Activated CD4-positive, alpha-beta T cell treated with anti-CD3 and anti-CD28 coated beads, Interleukin-2, amount 50 U/mL, for 24 hours (primary cell): ENCODE measurements at regions not wholly inside any gene's neighbourhood (a gene's known extent, or its start where the extent isn't known, plus 50 kb on each side); places are given as distances from the start of the nearest gene placed in this dataset.

ENCODE experiments used
- DNase-seq, 2 donors: peaks; one replicate each; pipeline ENCODE4 v3.0.0-alpha.2; 2020; ENCODE audit warnings: low read depth in 1 of 2, low spot score in 1 of 2

DNA sequence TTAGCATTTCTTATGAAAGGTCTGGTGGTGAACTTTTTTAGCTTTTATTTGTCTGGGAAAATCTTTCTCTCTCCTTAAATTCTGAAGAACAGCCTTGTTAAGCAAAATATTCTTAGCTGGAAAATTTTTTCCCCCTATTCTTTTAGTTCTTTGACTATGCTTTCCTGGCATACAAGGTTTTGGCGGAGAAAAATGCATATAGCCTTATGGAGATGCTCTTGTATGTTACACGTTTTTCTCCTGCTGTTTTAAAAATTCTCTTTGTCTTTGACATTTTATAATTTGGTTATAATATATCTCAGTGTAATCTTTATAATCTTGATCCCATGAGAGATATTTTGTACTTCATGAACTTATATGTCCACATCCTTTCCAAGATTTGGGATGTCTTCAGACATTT, 1190.4 kb upstream of the ZEB2 start:
- no peak for DNase-seq

DNA sequence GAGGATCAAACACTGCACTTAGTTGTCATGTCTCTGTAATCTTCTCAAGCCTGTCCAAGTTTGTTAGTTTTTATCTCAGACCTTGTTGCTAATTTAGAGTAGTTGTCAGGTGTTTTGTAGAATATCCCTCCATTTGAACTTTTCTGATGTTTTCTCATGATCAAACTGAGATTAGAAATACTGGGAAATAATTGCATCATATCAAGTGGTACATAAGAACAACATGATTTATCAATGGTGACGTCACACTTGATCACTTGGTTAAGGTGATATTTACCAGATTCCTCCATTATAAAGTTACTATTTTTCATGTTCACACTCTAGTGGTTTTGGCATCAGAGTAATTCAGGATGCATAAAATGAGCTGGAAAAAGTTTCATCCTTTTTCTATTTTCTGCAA, 1182.4 kb upstream of the ZEB2 start:
- DNase-seq: no peak

DNA sequence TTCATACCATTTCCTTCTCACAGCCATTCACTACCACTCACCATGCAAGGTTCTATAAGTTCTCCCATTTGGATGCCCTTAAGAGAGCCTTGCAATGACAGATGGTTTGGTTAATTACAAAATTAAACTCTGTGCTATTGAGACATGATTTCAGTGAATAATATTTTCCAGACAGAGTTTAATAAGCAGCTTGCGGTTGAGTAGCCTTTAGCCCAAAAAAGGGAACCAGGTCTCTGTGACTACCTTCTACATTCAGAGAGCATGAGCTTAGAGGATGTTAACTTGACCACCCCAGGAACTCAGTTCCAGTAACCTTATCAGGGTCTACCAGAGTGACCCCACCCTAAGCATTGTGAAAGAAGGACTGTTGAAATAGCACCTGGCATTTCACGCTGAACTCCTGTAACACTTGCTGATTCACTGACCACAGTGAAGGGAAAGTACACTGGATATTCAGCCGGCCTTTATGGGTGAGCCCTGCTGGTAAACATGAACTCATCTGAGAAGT, 1173.1 kb upstream of the ZEB2 start:
- DNase-seq: no peak

DNA sequence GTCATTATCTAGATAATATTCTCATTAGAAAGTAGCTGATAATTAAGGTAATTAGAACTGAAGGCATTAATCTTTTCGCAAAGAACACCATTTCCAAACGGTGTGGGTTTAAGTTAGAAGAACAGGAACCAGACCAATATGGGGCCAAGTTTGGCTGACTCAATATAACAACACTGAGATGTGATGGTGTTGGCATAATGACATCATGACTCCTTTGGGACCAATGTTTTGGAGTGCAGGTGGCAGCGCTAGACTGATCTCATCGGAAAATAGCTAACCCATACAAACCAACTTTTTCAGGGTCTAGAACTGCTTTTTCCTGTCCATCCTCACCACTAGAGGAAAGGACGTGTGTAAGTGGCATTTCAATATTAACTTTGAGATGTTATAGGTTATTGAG, 1171.7 kb upstream of the ZEB2 start:
- DNase-seq: no peak

DNA sequence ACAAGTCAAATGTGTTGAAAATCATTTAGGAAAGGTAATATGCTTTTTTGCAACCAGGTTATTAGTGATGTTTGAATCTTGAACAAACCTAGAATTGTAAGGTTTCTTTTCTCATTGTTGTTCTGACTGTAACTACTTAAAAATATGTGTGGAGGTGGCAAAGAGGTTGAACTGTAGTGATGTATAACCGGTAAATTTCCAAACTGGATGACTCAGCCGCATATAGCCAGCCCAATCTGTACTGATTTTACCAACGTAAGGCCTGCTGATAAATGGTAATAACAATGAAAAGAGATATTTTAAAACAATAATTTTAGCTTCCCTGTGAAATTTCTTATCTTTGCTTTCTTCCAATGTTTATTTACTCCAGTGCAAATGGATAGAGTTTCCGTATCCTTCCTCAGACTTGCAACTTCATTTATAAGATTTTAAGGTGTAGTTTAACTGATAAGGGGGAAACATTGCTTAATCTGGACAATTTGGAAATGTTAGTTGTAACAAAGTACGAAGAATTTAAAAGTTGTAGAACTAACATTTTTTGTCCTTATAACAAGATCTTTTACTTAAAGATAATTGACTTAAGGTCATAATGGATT, 1170.4 kb upstream of the ZEB2 start:
- DNase-seq: no peak

DNA sequence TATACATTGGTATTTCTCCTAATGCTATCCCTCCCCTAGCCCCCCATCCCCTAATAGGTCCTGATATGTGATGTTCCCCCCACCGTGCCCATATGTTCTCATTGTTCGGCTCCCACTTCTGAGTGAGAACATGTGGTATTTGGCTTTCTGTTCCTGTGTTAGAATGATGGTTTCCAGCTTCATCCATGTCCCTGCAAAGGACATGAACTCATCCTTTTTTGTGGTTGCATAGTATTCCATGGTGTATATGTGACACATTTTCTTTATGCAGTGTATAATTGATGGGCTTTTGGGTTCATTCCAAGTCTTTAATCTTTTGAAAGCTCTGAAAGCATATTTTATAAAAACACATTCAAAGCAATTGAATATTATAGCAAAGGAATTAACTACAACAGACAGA, 1169.4 kb upstream of the ZEB2 start:
- no peak for DNase-seq

DNA sequence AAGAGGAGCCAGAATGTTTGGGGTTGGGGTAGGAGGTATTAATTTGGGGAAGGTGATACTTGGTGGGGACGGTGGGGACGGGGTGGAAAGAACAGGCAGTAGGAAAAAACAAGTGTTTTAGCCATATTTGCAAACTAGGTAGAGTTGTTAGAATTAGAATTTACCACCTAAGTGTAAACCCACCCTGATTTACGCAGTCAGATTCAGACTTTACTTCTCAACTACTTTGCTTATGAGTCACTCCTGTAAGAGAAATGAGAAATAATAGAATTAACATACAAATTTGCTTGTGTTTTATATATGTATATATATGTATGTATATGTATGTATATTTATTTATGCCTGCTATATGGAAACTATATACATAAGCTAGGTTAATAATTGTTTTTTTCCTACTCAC, 1168.2 kb upstream of the ZEB2 start:
- DNase-seq: no peak

DNA sequence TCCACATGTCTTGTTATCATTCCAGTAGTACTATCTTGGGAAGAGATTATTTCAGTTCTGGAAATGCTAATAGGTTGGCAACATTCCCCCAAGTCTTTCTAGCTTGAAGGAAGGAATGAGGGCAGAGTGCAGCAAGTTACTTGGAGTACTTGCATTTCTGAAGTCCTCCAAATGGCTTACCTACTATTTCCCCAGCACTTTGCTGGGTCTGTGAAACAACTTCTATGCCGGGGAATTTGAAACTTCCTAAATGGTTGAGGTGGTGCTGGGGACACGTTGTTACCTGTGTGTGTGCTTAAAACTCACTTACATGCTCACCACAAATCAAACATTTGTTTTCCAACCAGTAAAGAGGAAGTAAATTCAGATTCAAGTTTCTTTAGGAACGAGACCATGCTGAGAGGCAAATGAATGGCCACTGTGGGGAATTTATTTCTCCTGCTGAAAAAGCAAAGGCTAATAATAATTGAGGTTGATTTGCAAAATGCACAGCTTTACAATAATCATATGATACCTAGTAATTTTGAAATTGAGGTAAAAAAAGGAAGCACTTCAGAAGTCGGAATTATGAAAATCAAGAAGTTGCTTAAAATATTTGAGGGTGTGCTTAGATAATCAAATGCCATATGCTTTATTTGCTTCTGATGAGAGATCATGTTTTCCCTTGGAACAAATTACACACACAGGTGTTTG, 1167.7 kb upstream of the ZEB2 start:
- no peak for DNase-seq

DNA sequence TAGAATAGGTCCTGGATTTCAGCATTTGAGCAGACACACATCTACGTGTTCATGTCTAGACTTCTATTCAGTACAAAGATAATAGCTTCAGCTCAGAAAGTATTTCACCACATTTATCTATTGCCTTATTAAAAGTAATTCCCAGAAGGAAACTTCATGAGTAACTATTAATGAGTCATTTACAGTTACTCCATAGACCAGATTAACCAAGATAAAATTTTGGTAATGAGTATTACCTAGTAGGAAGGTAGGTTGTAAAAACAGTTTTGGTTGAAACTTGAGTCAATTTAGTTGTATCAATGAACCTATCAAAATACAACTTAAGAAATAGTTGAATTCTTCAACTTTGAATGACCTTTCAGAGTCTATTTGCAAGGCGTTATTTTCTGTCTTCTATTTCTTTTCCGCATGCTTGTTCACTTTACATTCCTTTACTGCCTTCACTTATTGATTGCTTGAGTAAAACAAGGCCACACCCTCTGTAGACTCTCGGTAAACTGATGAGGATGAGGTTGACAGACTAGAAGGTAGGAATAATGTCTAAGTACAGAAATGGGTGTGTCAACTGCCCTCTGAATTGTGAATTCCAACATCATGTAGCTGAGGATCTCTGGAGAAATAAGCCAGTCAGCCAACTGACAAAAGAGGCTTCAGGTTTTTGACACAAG, 1165.6 kb upstream of the ZEB2 start:
- no peak for DNase-seq

DNA sequence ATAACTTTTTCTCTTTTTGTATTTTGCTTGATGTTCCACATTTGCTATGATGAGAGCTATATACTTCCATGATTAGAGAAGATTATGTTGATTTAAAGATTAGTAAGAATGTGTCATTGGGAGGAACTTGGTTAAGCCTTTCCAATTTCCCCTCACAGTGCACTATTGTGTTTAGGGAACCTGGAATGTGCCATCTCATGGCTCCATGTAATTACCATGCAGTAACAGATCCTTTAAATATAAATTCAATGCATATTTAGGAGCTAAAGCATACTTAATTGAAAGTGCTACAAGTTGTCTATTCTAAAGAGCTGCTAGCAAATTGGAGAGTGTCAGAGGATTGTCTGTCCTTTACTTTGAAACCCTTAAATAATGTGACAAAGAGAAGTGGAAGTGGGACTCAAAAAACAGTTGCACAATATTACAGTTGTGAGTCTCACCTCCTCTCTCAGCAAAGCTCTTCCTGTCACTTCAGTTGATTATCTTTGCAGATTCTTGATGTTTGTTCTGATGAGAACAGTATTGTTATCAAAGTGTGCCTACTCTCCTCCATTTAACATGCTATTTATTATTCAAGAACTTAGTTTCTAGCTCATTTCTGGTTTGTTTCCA, 1162.7 kb upstream of the ZEB2 start:
- no peak for DNase-seq

DNA sequence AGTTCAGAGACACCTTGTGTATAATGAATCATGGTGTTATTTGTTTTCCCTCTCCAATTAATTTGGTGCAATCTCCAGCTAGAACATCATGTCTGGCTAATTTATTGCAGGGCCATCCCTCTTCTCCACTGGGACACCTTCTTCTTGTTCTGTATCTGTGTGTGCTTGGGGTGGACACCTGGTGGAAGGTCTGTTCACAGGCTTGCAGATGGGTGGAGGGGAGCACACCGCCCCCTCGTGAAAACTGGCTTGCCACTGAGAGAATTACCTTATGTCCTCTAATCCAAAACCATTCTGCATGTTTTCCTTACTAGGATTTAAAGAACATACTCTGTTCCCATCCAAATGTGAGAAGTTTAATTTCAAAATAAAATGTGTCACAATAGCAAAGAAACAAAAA, 1160.4 kb upstream of the ZEB2 start:
- DNase-seq: no peak

DNA sequence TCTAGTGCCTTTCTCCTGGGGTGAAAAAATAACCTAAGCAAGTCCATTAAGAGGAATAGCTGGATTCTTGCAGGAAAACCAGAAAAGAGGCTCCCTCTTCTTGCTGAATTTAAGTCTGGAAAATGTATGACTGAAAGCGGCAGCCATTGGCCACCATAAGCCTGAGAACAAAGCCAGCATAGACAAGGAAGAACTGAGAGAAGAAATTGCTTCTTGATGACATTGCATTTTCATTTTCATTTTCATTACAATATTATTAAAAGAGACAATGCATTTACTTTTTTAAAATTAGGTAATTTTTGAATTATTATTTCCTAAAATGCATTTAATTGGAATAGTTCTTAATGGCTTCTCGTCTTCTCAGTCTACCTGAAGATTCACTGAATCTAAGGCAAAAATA, 1157.5 kb upstream of the ZEB2 start:
- no peak for DNase-seq

DNA sequence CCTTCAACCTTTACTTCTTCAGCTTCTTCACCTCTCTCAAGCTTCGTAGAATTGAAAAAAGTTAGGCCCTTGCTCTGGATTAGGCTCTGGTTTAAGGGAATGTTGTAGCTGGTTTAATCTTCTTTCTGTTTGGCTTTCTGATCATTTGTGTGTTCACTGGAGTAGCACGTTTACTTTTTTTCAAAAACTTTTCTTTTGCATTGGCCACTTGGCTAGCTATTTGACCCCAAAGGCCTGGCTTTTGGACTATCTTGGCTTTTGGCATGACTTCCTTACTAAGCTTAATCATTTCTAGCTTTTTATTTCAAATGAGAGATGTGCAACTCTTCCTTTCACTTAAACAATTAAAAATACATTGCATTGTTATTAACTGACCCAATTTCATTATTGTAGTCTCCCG, 1154.8 kb upstream of the ZEB2 start:
- no peak for DNase-seq

DNA sequence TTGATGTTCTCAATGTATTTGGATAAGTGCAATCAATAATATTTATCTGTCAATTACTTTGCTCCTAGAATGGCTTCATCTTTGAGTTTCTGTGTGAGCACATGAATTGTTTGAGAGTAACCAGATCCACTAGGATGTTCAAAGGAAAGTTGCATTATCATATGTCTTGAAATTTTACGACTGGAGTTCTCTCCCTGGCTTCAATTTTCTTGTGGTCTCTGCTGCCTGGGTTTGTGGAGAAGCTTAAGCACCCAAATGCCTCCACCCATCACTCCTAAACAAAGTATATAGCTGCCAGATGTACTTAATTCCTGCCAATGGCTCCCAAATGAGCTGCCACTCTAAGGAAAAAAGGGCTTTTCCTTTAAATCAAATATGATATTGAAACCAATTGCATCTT, 1149.4 kb upstream of the ZEB2 start:
- DNase-seq: no peak

DNA sequence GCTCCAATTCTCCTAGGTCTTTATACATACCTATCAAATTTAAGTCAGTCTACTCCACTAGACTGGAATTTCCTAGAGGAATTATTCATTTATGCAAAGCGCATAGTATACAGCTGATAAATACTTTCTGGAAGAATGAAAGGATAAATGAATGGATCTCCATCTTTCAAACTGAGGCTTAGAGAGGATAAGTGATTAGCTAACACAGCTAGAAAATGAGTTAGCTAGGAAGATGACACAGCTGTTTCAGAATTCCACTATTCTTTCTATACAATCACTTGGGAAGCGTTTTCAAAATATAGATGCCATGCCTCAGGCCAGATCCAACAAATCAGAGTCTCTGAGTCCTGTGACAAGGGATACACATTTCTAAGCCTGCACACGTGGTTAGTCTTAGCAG, 1146.6 kb upstream of the ZEB2 start:
- no peak for DNase-seq

DNA sequence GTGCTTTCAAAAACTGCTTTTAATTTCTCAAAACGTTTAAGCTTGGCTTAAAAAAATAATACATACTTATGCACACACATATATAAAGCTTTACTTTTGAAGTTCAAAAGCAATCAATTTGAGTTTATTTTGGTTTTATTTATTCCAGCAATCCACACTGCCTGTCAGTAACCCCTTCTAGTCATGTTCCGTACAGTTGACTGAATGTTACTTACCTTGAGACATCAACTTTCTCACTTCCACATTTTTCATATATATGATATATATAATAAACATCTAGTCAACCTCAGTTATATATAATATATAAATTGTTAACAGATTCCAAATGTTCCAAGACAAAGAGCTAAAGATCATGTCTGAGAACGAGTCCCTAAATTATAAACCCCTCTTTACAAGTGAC, 1137.3 kb upstream of the ZEB2 start:
- DNase-seq: no peak

DNA sequence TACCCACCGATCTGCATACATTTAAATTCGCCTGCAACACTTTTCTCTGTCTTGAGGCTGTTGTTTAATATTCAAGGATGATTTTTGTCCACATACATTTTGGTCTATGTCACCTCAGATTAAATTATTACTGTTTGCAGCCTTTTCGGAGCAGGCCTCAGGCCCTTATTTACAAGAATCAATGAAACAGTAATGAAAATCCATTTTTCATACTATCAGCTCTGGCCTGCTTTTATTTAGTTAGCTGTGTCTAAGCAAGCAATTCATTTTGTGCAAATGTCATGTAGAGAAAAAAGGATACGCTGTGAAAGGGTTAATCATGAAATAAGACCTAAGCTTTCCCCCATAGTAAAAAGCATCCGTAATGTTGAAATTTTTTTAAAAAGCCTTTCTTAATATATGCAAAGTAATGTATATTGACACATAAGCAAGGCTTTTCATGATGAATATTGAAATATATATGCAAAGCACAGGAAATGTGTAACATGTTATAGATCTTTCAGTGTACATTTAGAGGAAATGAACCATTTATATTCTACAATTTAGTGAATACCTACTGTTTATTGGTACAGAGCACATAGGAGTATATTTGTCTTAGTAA, 1135.3 kb upstream of the ZEB2 start:
- DNase-seq: no peak

DNA sequence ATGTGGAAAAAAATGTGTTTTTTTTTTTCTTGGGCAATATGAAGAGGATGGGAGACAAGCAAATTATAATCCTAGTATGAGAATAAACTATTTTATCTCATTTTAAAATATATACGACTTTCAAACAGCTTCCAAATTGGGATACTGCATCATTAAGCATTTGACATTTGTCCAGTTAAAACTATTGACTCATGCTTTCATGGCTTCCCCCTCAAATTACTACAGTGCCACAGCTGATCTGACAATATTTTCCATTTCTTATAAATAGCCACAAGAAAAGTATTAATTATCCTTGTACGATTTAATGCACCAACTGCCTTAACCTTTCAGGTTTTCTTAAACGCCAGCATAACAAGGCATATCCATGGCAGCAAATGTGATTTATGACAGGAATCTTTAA, 1134.8 kb upstream of the ZEB2 start:
- DNase-seq: no peak

DNA sequence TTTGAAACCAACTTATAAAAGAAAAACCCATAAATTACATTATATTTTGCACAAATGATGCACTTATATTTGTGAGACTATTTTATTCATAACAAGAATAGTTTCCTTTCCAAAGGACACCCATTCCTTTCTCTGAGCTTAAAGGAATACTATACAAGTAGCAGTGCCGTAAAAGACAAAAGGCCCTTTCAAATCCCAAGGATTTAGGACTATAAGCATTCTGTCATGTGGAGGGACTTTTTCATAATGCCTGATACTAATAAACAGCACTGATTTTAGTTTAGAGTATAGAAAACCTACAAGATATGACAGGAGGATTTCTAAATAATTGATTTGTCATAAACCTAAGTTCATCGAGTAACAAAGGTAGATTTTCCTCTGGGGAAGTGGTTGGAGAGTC, 1134.2 kb upstream of the ZEB2 start:
- DNase-seq: no peak

DNA sequence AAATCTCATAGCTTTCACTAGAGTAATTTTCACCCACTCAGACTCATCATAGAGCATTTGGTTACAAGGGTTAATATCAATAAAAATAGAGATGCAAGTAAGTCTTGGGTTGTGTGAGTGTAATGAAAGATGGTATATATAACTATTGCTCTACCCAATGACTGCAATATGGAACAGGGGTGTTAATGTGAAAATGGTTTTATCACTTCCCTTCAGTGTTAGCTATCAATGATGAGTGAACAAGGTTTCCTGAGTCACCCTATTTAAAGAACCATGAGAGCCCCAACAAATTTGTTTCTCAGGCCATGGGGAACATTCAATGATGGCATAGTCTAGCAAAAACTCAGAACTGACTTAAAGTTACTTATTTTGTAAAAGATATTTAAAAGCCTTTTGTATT, 1133.6 kb upstream of the ZEB2 start:
- DNase-seq: no peak

DNA sequence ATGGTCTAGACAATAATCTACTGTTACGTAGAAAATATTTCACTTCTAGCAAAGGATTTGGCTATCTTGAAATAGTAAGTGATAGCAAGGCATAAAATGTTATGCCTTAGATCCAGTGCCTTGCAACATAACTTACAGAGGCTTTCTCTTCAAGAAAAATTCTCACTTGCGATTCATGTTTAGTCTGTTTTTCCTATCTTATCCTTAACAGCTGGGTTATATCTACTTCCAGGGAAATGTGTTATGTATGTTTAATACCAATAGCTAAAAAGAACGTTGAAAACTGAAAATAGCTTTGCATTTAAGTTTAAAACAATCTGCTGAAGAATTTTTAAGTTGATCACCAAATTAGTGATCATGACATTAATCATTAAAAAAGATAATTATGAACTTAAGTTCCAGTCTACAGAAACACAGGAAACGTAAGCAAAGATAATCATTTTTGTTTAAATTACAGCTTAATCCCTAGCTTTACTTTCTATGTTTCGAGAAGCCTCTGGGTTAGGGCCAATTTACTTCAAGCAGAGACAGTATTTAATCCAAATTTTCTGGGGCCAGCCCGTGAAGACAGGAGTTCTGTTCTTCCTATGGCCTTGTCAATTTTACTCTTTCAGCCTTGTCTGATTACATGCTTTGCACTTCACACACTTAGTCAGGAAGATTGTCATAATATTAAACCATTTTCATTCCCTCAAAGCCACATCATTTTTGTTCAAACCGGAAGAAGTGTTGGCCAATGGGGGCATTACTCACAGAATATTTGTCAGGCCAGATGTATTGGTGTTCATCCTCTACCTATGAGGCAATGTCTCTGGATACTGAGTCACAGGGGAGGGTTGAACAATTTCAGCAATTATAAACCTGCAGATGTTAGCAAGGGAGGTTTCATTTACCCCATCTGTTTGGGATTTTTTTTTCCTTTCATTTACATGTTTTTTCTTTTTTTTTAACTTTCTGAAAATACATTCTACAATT, 1132.9 kb upstream of the ZEB2 start:
- DNase-seq: no peak
